HG02970 (cell line): ENCODE measurements at regions not wholly inside any gene's neighbourhood (a gene's known extent, or its start where the extent isn't known, plus 50 kb on each side); places are given as distances from the start of the nearest gene placed in this dataset.

Source experiments
- ATAC-seq: cut with Tn5 transposase; IDR thresholded peaks from one replicate; pipeline ENCODE4 v1.9.1; 2021; ENCODE audit warnings: mild to moderate bottlenecking, moderate library complexity, moderate number of reproducible peaks; ENCODE audit not compliant: unreplicated experiment, low FRiP score

DNA sequence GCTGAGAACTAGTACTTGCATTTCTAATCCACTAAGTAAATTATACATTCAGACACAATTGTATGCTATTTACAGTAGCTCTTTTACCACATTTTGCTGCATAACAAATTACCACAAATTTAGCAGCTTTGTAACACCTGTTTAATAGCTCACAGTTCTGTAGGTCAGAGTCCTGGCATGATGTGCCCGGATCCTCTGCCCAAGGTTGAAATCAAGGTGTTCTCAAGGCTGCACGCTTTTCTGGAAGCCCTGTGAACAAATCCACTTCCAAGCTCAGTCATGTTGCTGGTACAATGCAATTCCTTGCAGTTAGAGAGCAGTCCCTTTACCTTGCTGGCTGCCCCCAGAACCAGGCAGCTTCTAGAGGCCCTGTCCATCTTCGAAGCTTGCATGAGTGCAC is 716.0 kb downstream of the HACE1 start:
- ATAC-seq: no peak

DNA sequence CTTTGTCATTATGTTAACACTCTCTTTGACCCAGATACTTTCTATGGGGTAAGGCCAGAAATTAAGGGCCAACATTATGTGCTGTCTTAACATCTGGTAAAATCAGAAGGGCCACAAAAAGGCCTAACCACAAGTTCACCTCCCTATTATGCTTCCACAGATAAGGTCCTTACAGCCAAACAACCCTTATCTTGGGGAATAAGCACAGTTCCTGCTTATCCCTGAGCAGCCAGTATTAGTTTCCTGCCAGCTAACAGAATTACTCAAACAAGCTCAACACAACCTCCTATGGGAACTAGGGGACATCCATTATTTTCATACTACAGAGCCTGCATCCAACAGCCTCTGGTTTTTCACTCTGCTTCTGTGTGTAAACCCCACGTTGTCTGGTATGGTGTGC is 724.8 kb downstream of the HACE1 start:
- ATAC-seq: no peak

DNA sequence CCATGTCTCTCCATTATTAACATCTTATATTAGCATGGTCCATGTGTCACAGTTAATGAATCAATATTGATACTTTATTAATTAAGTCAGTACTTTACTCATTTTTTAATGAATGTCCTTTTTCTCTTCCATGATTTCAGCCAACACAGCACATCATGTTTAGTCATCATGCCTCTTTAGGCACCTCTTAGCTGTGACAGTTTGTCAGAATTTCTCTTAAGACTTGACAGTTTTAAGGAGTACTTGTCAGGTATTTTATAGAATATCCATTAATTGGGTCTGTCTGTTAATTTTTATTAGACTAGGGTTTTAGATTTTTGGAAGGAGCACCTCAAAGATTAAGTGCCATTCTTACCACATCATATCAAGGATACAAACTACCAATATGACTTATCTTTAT is 729.4 kb downstream of the HACE1 start:
- ATAC-seq: no peak

DNA sequence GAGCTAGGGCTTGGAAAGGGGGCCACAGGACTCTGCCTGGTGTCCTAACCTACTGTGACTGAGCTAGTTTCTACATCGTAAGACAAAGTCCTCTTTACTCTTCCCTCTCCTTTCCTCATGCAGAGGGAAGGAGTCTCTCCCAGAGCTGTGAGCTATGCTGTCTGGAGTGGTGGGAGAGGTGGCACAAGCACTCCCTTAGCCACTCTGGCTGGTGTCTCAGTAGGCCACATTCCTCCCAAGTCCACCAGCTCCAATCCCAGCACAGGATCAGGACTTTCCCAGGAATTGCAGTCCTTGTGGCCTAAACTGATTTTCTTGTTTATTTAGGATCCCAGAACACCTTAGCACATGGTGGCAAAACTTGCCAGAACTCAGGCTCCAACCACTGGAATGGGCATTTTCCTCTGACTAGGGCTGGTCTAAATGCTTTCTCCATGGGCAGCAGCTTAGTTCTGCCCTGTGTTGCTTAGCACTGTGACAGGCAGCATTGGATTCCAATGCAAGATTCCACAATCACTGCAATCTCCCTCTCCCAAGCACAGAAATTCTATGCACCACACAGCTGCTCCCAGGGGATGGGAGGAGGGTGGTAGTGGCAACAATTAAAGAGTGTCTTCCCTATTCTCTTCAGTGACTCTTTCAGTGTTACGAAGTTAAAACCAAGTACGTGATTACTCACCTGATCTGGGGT is 733.3 kb downstream of the HACE1 start:
- no peak for ATAC-seq

DNA sequence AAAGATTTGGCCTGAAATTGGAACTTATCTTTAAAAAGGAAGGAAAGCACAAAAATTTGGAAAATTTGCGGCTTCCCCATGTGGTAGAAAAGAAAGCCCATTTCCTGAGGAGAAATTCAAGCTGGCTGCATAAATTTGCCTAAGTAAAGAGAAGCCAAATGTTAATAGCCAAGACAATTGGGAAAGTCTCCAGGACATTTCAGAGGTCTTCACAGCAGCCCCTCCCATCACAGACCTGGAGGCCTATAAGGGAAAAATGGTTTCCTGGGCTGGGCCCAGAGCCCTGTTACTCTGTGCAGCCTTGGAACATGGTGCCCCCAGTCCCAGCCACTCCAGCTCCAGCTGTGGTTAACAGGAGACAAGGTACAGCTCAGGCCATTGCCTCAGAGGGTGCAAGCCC is 736.5 kb downstream of the HACE1 start:
- no peak for ATAC-seq

DNA sequence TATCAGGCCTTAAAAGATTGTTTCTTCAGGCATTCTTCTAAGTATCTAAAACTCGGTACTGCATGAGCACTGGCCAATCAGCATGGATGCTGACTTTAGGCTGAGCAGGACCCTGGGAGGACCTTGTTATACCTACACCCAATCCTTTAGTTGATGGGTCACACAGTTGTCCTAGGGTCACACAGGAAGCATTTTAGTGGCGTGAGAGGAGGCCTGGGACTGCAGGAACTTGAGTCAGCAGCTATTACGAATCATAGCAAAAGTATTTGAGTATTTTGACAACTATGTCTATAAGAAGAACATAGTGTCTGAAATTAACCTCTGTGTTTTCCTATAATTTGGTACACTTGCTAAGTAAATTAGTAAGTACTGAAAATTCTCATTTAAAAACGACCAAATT is 741.4 kb downstream of the HACE1 start:
- ATAC-seq: no peak

DNA sequence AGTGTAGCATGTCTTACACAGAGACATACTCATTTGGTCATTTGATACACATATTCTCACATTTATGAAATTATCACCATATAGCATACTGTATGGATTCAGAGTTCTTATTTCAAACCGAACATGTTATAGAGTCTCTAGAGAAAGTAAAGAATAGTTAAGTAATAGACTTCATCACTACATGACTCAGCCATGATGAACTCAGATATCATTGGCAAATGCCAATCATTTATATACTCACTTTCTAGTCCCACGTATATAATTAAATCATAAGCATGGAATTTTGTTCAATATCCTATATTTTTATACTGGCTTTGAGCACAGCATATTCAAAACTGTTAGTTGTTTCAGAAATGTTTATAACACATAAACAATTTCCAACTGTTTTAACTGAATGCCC is 749.9 kb downstream of the HACE1 start:
- no peak for ATAC-seq

DNA sequence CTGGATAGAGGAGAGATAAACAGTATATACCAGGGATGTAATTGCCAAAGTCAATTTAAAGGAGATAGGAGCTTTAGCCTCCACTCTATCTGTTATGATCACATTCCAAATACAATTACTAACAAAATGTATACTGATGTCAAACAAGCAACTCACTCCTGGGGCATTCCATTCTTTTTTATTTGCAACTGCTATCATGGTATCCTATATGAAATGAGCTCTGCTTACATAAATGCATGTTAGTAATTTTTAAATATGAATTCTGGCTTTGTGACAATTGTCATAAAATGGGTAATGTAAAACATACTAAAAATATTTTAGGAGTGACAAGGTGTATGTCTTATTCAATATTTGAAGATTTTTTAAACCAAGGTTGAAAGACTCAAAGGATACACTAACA is 751.1 kb downstream of the HACE1 start:
- no peak for ATAC-seq

DNA sequence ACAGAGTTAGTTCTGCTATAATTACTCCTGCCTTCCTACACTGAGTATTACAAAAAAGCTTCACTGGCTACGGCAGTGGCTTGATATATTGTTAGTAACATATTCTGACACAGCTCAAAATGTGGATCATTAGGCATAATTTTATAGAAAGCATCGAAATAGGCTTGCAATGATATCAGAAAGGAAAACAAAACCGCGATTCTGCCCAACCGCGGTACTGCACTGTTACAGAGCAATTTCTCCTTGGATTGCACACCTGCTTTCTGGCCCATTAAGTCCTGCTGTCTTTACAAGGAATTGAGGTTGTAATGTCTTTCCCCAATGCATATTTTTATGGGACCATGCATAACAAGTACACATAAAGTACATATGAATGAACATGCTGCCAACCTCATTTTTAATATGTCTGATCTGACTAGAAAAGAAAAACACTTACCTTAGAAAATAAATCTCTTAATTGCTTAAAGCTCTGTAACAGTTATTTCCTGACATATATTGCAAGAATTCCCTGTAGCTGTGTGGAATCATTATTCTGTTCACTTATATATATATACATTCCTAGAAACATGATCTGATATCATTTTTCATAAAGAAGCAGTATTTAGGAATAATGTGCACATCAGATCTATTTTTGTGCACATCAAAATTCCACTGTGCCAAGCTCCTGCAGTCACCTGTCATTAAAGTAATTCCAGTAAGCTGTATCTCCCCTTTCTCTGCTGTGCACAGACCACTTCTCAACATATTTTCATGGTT is 763.9 kb downstream of the HACE1 start:
- ATAC-seq: no peak

DNA sequence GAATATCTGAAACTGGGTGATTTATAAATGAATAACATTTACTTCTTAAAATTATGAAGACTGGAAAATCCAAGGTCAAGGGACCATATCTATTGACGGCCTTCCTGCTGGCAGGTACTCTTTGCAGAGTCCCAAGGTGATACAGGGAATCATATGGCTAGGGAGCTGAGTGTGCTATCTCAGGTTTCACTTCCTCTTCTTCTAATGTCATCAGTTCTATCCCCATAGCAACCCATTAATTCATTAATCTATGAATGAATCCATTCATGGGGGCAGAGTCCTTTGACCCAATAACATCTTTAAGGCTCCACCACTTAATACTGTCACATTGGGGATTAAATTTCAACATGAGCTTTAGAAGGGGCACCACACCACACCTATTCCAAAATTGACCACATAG is 772.0 kb downstream of the HACE1 start:
- no peak for ATAC-seq

DNA sequence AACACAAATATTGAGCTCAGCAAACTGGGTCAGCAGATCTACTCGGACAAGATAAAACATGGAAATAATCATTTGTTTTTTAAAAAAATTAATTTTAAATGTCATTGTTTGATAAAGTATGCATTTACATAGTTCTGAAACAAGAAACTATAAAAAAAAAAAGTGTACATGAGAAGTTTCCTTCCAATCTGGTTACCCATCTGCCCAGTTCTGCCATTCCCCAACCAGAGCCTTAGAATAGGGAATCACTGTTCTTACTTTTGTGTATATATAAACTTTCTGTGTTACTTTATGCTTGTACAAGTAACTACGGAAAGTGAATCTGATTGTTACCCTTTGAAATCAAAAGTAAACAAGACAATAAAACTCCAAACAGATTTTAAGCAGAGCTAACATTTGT is 791.4 kb downstream of the HACE1 start:
- no peak for ATAC-seq

DNA sequence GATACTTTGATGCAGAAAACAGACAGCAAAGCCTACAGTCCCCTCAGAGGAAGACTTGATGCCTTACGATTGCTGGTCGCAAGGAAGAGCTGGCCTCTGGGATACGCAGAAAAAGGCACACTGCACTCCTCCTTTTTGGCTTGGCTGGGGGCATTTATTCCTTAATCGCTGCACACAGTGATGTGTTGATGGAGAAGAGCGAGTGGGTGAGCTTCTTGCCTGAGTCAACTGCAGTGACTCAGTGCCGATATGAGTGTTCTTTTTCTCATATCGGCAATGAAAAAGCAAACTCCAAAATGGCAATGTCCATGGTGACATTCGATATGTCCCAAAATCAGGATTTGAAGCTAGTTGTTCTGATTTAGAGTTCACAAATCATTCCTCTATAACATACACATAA is 794.8 kb downstream of the HACE1 start:
- ATAC-seq: no peak

DNA sequence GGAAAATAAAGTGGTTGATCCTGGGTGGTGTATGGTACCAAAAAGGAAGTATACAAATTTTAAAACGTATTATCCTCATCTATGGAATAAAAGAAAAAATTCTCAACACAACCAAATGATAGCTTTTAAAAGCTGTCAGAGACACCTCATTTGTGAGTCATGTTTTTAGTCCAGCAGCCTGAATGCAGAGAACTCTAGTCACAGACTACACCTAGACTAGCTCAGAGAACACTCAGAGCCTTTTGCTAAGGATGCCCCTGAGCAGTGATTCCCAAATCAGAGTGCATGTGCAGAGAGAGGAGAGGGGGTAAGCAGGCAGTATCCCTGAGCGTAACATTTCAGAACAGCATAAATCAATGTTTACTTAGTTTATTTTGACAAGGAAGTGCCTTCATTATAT is 809.3 kb downstream of the HACE1 start:
- no peak for ATAC-seq

DNA sequence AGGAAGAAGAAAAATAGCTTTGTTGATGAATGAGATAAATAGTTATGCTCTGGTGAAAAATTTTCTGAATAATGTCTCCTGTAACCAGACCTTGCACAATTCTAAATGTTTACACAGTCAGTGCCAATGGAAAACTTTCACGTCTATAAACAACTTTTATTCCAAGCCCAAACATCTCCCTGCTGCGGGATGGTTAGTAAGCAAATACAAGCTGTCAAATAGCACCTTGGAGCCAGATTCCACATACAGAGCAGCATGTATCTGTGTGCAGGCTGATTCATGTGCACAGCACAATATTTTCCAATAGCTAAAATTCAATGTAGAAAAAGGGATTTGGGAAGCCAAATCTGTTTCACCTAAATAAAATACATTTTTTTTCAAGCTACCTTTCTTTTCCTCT is 813.3 kb downstream of the HACE1 start:
- ATAC-seq: no peak

DNA sequence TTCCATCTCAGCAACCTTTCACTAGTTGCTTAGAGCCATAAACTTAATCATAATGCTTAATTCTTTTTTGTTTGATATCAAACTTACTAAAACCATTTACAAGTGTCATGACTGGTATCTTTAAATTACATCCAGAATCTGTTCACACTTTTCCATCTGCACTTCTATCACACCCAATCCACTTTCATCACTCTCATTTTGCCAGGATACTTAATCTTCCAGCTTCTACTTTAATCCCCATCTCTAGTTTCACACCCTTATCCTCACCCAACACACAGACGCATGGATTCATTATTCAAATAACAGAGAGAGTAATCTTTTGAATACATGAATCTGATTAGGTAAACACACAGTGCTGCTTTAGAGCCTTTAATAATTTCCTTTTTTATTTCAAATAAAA is 828.4 kb downstream of the HACE1 start:
- ATAC-seq: no peak

DNA sequence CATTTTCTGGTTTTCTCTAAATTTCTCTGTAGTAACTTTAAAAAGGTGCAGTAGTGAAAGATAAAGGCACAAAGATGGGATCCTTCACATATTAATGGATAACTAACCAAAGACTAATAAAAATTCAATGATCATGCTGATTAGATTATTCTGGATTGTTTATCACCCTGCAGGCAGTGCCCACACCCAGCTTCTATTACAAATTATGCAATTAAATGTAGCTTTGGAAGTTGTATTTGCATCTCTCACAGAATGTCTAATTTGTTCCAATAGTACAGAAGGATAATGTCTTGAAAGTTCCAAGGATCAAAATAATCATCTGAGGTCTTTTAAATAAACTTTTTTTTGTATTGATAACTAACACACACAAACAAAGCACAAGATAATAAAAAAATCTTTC is 837.6 kb downstream of the HACE1 start:
- ATAC-seq: no peak

DNA sequence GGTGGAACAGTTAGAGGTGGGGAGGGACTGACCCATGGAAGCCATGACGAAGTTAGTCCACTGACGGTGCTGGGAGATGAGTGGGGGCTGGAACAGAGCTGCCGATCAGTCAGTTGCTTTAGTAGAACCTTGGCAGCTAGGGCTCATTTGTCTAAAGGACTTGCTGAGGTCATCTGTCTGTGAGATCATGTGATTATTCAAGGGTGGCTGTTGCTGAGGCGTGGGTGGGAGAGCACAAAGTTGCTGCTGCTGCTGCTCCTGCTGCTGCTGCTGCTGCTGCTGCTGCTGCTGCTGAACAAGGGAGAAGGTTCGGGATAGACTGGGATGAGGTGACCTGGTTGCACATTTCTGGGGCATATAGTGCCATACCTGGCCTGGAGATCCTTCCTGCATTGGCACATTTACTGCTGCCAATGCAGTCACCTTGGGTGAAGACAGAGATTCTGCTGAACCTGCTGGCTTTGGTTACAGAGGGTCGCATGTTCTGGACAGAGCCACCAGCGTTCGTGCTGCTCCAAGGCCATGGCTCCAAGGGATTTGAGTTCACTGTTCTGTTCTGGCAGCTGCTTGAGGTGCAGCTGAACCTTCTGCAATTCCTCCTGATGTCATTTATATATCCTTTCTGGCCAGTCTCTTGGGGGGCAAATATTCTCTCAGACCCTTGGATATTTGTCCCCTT is 840.5 kb downstream of the HACE1 start:
- ATAC-seq: no peak

DNA sequence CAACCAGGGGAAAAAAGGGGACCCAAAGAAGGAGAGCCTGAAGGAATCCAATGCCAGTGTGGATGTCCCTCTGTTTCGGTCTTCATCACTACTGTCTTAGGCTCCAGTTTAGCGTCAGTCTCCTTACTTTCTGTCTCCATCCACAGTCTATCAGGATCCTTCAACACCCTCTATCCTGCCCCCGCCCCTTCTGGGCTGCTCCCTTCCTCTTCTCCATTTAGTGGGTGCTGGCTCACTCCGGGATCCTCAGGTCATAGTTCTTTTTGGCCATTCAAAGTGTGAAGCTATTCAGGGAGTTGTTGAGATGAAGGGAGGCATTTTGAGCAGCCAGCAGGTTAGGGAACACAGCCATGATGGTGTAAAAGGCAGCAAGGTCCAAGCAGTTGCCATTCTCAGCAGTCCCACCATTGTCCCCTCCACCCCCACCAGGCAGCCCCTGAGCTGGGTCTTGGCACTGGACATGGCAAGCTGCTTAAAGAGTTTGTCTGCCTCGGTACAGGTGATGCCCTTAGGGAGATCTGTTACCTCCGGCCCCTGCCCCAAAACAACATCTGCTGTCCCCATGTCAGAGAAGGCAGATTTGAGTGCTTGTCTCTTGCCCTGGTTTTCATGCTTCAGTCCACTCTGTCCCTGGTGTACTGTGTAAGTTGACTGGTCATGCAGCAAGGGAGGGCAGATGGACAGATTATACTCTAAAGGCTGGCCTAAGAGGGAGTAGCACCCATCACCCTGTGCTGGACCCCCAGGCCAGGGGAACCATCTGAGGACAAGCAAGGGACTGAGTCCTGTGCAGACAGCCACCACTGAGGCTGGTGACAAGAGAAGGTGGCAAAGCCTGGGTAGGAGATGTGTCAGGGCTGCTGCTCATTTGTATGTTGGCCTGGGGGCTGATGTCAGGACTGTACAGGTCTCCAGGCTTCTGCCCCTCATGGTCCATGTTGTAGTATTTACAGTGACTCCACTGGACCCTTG is 842.0 kb downstream of the HACE1 start:
- no peak for ATAC-seq

DNA sequence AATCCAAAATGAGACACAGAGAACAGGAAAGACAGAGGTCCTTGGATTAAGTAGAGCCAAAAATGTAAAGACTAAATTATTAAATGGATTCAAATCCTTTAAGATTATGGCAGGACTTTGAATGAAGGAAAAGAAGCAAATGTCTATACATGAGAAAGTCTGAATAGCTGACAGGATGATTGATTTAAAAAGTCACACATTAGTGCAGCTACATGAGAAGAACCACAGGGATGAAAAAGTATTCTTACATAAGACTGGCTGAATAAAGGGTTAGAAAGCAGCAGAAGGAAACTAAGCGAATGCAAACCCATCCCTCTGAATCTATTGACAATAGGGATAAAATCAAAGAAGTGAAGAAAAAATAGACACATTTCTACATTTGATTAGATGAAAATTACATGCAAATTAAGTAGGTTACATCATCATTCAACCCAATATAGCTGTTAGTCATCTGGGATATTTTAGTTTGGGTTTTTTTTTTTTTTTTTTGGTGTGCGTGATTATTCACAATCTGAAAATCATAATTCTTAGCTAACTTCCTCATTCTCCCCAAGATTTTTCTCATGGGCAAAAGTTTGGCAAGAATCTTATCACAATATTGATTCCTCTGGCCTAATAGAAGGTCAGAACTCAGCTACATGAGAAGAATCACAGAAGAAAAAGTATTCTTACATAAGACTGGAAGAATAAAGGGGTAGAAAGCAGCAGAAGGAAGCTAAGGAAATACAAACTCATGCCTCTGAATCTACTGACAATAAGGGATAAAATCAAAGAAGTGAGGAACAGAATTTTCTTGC is 845.4 kb downstream of the HACE1 start:
- no peak for ATAC-seq
